ENCODE measurements at regions not wholly inside any gene's neighbourhood (a gene's known extent, or its start where the extent isn't known, plus 50 kb on each side); places are given as distances from the start of the nearest gene placed in this dataset.
"Not testable (repeated sequence)": the region's sequence is repeated elsewhere in the genome, so short reads cannot be mapped to it uniquely, and the experiment has no call there.

DNA sequence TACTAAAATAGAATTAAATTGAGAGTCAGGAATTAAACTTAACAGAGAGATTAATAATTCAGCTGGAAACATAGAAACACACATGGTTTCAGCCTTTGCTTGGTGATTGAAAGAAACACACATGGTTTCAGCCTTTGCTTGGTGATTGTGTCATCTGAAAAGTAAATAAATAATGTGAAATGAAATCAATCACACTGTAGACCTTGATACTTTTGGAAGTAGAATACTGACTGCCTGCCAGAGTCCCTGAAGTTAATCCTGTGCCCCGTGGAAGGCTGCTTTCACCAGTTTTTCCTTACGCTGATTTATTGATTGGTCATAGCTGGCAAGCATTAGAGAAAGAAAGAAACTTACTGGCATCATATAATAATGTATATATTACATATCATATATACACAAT is 1252.7 kb upstream of the FAM98A start:
- no peak for FAIRE-seq
- no peak for DNase-seq (ENCODE audit: low spot score)

DNA sequence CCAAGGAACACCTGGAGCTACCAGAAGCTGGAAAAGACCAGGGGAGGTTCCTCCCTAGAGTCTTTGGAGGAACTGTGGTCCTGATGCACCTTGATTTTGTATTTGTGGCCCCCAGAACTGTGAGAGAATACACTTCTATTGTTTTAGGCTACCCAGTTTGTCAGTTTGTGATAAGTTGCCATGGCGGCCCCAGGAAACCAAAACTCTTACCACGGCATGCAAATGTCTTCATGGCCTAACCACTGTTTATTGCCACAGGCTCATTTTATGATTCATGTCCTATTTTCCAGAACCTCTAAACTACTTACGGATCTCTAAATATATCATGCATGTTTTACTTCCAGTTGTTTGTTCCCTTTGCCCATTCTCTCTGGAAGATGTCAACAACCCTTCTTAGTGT is 1250.7 kb upstream of the FAM98A start:
- no peak for FAIRE-seq
- no peak for DNase-seq (ENCODE audit: low spot score)

DNA sequence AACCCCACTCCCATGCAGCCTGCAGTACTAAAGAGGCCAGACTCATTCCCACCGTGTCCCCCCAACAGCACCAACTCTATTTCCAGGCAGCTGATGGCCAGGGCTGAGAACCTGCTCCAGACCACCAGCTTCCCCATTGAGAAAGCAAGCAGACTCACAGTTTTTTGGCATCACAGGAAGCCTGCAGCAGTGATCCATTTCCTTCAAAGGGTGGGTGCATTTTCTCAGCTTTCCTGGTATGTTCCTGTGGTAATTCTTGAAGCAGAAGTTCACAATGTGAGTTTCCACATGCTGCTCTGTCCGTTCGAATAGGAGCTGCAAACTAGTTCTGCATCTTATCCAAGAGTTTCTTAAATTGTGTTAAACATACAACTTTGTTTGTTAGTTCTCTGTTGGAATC is 1249.6 kb upstream of the FAM98A start:
- DNase-seq (ENCODE audit: low spot score), result no peak
- no peak for FAIRE-seq

DNA sequence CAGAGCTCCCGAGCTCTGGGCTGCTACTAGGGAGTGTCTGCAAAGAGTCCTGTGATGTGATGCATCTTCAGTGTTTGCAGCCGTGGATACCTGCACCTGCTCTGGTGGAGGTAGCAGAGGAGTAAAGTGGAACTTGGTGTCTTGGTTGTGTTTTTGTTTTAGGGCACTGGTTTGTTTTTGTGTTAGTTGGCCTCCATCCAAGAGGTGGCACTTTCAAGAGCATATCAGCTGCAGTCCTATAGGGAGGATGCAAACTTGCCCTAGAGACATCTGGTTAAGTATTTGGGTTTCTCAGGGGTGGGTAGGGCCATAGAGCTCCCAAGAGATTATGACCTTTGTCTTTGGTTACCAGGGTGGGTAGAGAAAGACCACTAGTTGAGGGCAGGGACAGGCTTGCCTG is 1249.0 kb upstream of the FAM98A start:
- no peak for FAIRE-seq

DNA sequence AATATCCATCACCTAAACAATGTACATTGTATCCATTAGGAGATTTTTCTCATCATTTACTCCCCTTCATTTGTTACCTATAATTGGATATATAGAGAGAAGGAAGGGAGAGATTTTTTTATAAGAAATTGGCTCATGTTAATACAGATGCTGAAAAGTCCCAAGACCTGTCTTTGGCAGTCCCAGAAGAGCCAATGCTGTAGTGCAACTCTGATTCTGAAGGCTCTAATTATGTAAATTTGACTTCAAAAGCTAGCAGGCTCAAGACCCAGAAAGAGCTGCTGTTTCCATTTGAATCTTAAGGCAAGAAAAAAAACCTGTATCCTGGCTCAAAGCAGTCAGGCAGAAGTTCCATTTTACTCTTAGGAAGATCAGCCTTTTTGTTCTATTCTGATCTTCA is 1245.5 kb upstream of the FAM98A start:
- no peak for FAIRE-seq
- no peak for DNase-seq (ENCODE audit: low spot score)

More for the DNA sequence above, 1249.0 kb upstream of the FAM98A start:
- no peak for DNase-seq (ENCODE audit: low spot score)

DNA sequence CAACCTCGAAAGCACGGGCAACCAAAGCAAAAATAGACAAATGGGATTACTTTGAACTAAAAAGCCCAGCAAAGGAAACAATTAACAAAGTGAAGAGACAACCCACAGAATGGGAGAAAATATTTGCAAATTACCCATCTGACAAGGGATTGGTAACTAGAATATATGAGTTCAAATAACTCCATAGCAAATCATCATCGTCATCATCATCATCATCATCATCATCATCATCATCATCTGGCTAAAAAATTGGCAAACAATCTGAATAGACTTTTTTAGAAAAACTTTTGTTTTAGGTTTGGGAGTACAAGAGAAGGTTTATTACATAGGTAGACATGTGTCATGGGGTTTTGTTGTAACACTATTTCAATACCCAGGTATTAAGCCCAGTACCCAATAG is 1239.3 kb upstream of the FAM98A start:
- no peak for DNase-seq (ENCODE audit: low spot score)
- no peak for FAIRE-seq

DNA sequence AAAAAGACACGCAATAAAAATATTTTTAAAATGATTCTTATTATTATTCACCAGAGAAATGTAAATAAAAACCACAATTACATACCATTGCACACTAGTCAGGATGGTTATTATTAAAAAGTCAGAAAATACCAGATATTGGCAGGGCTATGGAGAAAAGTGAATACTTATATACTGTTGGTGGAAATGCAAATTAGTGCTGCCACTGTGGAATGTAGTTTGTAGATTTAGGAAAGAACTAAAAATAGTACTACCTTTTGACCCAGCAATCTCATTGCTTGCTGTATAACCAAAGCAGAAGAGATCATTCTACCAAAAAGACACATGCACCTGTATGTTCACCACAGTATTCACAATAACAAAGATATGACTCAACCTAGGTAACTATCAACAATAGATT is 1237.3 kb upstream of the FAM98A start:
- no peak for DNase-seq (ENCODE audit: low spot score)

DNA sequence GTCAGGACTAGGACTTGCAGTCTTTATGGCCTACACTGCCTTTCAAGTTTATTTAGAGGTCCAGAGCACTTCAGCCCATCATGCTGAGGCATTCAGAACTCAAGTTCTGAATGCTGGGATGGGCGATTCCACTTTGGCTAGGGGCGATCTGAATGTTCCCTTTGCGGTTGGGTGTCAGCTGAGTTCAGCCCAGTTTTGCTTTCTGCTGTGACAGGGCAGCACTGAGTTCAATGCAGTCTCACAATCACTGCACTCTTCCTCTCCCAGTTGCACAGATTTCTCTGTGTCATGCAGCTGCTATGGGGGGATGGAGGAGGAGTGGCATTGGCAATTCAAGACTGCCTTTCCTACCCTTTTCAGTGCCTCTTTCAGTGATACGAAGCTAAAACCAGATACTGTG is 1232.0 kb upstream of the FAM98A start:
- FAIRE-seq, result no peak

More for the DNA sequence above, 1237.3 kb upstream of the FAM98A start:
- FAIRE-seq, result no peak

DNA sequence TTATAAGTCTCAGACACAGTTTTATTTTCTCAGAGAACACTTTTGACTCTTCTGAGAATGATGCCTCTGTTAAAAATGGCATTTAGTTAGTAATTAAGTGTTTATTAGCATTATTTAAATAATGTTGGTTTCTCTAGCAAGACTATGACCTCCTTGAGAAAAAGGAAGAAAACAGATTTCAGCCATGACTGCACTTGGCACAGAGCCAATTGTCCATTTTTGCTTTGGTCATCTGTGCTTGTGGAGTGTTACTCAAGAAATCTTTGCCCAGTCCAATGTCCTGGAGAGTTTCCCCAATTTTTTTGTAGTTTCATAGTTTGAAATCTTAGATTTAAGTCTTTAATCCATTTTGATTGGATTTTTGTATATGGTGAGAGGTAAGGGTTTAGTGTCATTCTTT is 1229.4 kb upstream of the FAM98A start:
- no peak for FAIRE-seq
- no peak for DNase-seq (ENCODE audit: low spot score)

More for the DNA sequence above, 1232.0 kb upstream of the FAM98A start:
- DNase-seq (ENCODE audit: low spot score), result no peak

DNA sequence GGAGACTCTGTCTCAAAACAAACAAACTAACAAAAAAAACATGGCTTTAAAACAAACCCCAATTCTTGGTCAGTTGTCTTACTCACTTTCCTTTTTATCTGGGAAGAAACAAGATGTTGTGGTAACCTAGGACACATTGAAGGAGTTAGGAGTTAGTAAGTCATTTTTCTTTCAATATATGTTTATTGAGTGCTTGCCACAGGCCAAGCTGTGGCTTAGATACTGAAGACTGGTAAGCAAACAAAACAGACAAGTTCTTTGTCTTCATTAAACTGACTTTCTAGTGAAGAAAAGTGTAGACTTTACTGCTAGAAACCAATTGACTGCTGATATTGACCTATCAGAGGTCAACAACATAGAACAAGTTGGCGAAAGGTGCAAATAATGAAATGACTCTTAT is 1228.3 kb upstream of the FAM98A start:
- DNase-seq (ENCODE audit: low spot score), result no peak
- no peak for FAIRE-seq

DNA sequence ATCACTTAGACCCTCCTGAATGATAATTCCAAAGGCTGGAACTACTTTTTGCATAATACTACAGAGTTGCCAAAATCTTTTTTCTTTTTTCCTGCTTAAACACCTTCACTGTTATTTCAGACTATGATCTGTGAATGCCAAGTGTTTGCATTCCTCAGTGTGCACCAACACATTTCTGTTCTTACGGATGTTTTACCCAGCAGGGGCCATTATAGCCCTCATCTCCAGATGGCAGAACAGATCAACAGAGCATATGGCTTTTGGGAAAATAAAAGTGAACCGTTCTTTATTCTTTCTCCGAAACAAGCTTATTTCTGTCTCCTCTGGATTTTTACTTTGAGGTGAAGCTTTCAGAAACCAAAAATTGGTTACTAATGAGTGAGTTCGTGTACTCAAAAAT is 1226.6 kb upstream of the FAM98A start:
- no peak for DNase-seq (ENCODE audit: low spot score)
- no peak for FAIRE-seq

DNA sequence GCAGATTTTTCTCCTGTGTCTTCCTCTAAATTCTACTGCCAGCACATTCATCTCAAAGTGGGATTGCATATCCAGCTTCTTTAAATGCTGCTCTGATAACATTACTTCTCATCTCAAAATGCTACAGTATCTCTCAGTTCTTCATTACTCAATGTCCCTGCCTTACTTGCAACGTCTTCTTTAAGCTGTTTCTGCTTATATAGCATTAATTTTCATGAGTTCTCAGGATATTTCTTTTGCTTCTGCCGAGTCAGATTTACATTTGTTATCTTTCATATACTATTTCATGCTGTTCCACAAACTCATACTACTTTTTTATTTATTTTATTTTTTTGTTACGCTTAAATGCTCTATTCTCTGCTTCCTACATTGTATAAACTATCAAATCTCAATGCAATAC is 1223.5 kb upstream of the FAM98A start:
- DNase-seq (ENCODE audit: low spot score), result no peak
- no peak for FAIRE-seq

DNA sequence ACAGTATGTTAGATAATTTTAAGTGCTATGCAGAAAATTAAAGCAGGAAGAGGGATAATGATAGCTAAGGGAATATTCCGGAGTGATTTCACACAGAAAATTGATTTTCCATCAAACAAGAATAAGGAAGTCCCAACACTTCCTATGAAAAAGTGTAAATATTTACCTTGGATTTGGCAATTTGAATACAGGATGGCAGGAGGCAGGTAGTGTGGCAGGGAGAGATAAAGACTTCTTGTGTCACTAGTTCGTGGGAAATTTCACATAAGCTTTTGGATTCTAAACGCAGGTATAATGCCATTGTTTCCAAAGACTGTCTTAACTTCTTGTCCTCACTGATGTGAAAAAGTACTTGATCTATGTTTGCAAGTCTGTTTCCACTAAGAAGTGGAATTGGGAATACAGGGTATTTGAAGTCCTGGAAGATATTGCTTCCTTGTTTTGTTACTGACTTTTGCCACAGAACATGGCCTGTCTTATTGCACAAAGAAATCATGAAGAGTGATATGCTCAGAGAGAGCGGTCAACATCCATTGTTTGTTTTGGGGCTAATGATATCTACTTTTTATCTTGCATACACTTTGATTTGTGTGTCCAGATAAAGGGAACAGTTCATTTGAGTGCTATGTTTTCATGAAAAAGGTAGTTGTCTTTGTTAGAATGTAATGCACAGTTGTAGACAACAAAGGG is 1216.1 kb upstream of the FAM98A start:
- FAIRE-seq (no peak), DNase-seq (ENCODE audit: low spot score) (no peak)

DNA sequence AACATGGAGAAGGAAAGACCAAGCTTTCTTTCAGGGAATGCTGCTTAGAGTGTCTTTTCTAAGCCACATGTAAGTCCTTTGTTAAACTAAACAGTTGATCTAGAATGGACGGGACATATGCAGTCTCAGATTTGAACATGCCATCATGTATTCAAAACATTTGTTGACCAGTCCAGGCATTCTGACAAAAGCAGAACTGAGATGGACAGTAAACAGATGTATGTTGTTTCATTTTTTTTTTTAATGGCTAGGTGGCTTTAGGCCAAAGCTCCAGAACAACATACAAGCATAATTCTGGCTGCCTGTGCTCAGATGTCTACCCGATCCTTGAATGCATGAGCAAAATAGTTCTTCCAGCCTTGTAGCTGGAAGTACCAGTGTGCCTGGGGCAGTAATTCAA is 1211.4 kb upstream of the FAM98A start:
- FAIRE-seq (no peak), DNase-seq (ENCODE audit: low spot score) (no peak)

DNA sequence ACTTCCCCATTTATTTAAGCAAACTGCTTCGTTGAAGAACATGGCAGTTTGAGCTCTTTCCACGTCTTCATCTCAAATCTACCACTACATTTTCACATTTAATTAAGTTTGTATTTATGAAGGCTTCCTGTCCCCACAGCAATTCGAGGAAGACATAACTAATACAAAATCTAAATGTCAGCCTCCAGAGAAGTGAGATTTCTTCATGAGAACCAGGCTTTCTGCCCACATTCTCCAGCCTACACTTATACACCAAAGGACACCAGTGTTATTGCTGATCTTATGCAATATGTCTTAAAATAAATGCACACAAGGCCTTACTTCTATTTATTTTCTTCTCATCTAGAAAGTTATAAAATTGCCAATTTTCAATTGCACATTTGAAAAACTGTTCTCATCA is 1209.3 kb upstream of the FAM98A start:
- FAIRE-seq (no peak), DNase-seq (ENCODE audit: low spot score) (no peak)

DNA sequence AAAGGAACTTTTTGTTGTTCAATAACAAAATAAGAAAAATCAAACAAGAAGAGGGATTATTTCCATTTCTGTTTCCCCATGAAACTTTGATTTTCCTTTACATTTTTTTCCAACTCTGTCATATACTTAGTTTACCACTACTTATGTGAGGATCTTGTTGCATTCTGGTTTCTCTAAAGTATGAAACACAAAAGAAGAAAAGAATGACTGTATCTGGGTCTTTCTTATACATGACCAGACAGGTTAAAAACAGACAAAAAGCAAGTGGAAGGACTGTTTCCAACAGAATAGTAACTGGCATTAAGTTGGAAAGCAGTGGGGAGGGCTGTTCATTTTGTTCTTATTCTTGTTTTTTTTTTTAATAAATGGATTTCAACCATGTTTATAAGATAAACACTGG is 1207.8 kb upstream of the FAM98A start:
- DNase-seq (ENCODE audit: low spot score) (no peak), FAIRE-seq (no peak)

DNA sequence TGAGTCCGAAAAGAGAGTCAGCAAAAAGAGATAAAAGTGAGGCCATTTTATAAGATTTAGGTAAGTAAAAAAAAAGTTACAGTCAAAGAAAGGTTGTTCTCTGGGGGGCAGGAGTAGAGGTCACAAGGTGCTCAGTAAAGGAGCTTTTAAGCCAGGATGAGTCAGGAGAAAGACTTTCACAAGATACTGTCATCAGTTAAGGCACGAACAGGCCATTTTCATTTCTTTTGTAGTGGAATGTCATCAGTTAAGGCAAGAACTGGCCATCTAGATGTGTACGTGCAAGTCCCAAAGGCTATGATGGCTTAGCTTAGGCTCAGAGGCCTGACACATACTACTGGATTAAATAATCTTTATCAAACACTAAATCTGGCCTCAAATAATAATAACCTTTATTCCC is 1207.3 kb upstream of the FAM98A start:
- DNase-seq (ENCODE audit: low spot score), result no peak
- no peak for FAIRE-seq

DNA sequence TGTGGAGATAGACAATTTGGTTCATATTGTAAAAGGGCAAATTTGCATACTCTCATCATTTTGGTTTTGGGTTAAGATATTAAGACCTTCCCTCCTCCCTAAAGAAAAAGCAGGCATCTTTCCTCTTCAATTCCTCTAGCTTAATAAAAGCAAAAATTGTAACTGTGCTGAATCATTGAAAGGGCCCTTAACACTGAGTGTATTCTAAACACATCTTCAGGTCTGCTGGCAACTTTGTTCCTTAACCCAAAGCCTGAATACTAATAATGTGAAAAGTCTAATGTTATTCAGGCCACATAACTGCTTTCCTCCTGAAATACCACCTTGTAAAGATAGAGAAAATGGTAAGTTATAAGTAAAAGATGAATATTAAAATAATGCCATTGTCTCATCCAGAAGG is 1200.5 kb upstream of the FAM98A start:
- FAIRE-seq, result no peak

DNA sequence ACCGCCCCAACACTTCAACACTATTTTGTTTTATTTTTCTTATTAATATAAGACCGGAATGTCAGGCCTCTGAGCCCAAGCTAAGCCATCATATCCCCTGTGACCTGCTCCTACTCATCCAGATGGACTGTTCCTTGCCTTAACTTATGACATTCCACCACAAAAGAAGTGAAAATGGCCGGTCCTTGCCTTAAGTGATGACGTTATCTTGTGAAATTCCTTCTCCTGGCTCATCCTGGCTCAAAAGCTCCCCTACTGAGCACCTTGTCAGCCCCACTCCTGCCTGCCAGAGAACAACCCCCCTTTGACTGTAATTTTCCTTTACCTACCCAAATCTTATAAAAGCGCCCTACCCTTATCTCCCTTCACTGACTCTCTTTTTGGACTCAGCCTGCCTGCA is 1196.5 kb upstream of the FAM98A start:
- DNase-seq (ENCODE audit: low spot score); FAIRE-seq: not testable (repeated sequence)

More for the DNA sequence above, 1200.5 kb upstream of the FAM98A start:
- DNase-seq (ENCODE audit: low spot score), result no peak

DNA sequence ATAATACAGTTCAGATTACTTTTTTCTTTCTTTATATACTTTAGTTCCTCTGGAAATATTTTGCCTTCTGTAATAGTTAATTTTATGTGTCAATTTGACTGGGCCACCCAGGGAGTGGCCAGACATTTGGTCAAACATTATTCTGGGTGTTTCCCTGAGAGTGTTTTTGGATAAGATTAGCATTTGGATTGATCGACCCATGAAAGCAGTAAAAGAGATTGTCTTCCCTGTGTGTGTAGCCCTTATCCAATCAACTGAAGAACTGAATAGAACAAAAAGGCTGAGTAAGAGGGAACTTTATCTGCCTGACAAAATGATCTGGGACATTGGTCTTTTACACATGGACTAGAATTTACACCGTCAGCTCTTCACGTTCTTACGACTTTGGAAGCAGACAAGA is 1190.1 kb upstream of the FAM98A start:
- DNase-seq (ENCODE audit: low spot score), result no peak

DNA sequence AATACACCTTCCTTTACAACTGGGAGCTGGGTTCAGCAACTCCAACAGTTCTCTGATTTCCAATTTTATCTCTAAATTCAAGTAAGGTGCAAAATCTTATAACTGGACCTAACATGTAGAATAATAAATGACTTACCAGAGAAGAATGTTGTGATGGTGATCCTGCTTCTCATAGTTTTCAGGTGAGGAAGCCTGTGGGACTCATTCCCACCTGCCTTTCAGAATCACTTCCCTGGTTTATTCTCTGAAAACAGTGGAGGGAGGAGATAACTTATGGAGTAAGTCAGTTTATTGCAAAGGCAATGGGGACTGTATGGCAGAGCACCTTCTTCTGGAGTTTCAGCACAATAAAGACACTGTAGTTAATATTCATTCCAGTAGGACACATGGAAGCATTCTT is 1188.2 kb upstream of the FAM98A start:
- DNase-seq (ENCODE audit: low spot score), result no peak
- no peak for FAIRE-seq

More for the DNA sequence above, 1190.1 kb upstream of the FAM98A start:
- no peak for FAIRE-seq

DNA sequence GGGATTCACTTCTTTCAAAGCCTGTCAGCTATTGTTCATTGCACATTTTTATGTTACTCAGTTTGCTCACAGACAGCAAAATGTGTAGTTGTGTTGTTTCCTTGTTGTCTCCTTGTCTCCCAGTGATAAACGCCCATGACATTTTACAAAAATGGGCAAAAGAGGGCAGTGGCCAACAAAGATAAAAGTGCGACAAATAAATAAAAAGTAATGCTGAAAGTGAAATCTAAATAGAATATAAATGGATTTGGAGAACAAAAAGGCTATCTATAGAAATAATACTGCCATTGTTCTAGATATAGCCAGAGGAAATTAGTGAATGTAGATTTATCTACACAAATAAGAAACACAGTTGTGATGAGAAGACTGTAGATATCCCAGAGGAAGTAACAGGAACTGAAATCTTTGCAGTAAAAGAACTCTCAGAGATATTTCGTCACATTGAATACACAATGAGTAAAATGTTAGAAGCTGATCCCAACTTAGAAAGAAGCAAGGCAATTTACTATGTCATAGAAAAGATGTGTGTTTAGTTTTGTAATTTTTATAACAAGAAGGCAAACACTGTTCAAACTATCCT is 1186.2 kb upstream of the FAM98A start:
- DNase-seq (ENCODE audit: low spot score), result no peak

DNA sequence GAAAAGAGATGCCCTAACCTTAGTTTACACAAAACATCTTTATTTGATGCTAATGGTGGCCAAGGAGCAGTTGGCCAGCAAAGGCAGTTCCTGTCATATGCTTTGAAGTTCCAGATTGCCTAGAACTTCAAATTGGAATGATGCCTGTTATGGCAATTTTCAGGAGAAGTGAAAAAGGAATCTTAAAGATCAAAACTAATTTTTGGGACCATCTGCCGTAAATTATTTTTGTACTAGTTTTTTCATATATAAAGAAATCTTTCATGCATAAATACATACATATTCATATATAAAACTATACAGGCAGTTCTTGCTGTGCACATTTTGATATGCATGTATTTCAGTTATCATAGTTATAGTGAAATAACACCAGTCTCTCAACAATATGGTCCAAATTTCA is 1185.6 kb upstream of the FAM98A start:
- DNase-seq (ENCODE audit: low spot score) (no peak), FAIRE-seq (no peak)

More for the DNA sequence above, 1186.2 kb upstream of the FAM98A start:
- FAIRE-seq, result no peak
